Natural killer cell (primary cell): ENCODE measurements at regions not wholly inside any gene's neighbourhood (a gene's known extent, or its start where the extent isn't known, plus 50 kb on each side); places are given as distances from the start of the nearest gene placed in this dataset.

Experiments
- ATAC-seq, 3 donors: fragments of 150-1000 bp in 2 of 3; fragments of 200-7000 bp in 1 of 3; cut with Tn5 transposase; 1 replicate in 1 of 3; 2 replicates in 2 of 3; pipeline ENCODE4 v1.10.0; 2021; ENCODE audit warnings: mild to moderate bottlenecking in 2 of 3, moderate library complexity in 2 of 3
- DNase-seq, 2 donors: peaks; one replicate each; pipeline versions ENCODE4 v3.0.0 to v3.0.0-alpha.2; 2013 to 2021; ENCODE audit warnings: mixed read lengths in 1 of 2
- H3K27ac ChIP-seq: one replicate; pipeline ENCODE4 v1.5.1; 2013; ENCODE audit warnings: mild to moderate bottlenecking, low read length
- H3K27me3 ChIP-seq: one replicate; pipeline ENCODE4 v1.6.1; 2013; ENCODE audit warnings: low read length; ENCODE audit not compliant: control insufficient read depth, insufficient read depth
- H3K36me3 ChIP-seq: one replicate; pipeline ENCODE4 v1.6.1; 2013; ENCODE audit warnings: low read length; ENCODE audit not compliant: control insufficient read depth, insufficient read depth
- H3K4me1 ChIP-seq: one replicate; pipeline ENCODE4 v1.6.1; 2013; ENCODE audit warnings: low read length; ENCODE audit not compliant: control insufficient read depth, insufficient read depth
- H3K4me3 ChIP-seq: one replicate; pipeline ENCODE4 v1.5.1; 2013; ENCODE audit warnings: low read length
- H3K9me3 ChIP-seq: one replicate; pipeline ENCODE4 v1.6.1; 2013; ENCODE audit warnings: low read length; ENCODE audit not compliant: control insufficient read depth, insufficient read depth
- H3K27ac Mint-ChIP-seq, 2 donors: one replicate each; pipeline ENCODE4 v1.8.0; 2022; ENCODE audit warnings: mild to moderate bottlenecking in 2 of 2, mixed read lengths in 2 of 2, moderate library complexity in 1 of 2
- H3K27me3 Mint-ChIP-seq, 2 donors: one replicate each; pipeline ENCODE4 v1.8.0; 2022; ENCODE audit warnings: low read depth in 2 of 2, mixed read lengths in 2 of 2
- H3K36me3 Mint-ChIP-seq: one replicate; pipeline ENCODE4 v1.8.0; 2022; ENCODE audit warnings: mixed read lengths
- H3K4me1 Mint-ChIP-seq, 2 donors: one replicate each; pipeline ENCODE4 v1.8.0; 2022; ENCODE audit warnings: mixed read lengths in 2 of 2
- H3K4me3 Mint-ChIP-seq: one replicate; pipeline ENCODE4 v1.8.0; 2022; ENCODE audit warnings: mild to moderate bottlenecking, moderate library complexity, mixed read lengths
- H3K9me3 Mint-ChIP-seq, 2 donors: one replicate each; pipeline ENCODE4 v1.8.0; 2022; ENCODE audit warnings: mixed read lengths in 2 of 2
- WGBS: methylation state at CpG from one replicate; pipeline ENCODE4 v1.1.7; 2013; ENCODE audit warnings: missing lambda C conversion rate; ENCODE audit not compliant: insufficient coverage; 5-methylcytosine and 5-hydroxymethylcytosine counted together
- intact Hi-C: fragments of 100-400 bp; cut with micrococcal nuclease; formaldehyde crosslinking; loops from one replicate; pipeline ENCODE4 v1.14.2; 2022
- TF ChIP-seq, protein P1 (sequence below): fragments of 200-600 bp; IDR thresholded peaks from one replicate; pipeline ENCODE4 v1.8.0; 2022; ENCODE audit warnings: antibody characterized with exemption

DNA sequence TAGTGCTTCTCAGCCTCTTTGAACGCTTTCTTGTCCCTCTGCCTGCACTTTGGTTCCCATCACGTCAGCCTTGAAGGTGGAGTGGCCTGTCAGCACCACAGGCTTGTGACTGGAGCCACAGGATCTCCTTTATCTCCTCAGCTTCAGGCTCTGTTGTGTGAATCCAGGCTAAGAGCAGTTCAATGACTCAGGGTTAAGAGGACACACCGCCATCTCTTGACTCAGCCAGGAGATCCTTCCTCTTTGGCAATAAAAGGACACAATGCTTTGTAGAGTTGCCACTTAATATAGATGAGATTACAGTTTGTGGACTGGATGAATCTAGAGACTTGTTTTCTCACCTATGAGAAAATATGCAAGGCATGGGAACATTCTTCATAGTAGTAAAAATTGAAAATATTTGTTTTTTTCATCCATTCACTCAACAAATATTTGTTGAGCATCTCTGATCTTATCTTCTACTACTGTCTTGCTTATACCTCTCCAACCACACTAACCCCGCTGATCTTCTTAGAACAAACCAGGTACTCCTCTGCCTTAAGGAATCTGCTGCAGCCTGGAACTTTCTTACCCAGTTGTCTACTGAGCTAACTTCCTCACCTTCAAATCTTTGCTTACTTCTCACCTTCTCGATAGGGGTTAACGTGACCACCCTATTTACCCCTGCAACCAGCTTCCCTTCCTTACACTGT, 62.3 kb downstream of the UCHL1 start:
- WGBS = 80% methylated on average over 6 of the region's 6 CpGs
- Histone ChIP-seq H3K27ac (no peak overlapping the region), H3K36me3 (no peaks in the 10 kb centered on the region), H3K4me3 (no peak overlapping the region), H3K27me3 (no peaks in the 10 kb centered on the region), H3K4me1 (no peaks in the 10 kb centered on the region), H3K9me3 (no peaks in the 10 kb centered on the region)
- H3K36me3 Mint-ChIP-seq = no peaks in the 10 kb centered on the region
- no peaks in the 10 kb centered on the region for H3K4me1 Mint-ChIP-seq
- TF ChIP-seq, protein P1, sequence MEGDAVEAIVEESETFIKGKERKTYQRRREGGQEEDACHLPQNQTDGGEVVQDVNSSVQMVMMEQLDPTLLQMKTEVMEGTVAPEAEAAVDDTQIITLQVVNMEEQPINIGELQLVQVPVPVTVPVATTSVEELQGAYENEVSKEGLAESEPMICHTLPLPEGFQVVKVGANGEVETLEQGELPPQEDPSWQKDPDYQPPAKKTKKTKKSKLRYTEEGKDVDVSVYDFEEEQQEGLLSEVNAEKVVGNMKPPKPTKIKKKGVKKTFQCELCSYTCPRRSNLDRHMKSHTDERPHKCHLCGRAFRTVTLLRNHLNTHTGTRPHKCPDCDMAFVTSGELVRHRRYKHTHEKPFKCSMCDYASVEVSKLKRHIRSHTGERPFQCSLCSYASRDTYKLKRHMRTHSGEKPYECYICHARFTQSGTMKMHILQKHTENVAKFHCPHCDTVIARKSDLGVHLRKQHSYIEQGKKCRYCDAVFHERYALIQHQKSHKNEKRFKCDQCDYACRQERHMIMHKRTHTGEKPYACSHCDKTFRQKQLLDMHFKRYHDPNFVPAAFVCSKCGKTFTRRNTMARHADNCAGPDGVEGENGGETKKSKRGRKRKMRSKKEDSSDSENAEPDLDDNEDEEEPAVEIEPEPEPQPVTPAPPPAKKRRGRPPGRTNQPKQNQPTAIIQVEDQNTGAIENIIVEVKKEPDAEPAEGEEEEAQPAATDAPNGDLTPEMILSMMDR = no peak
- ATAC-seq (no peak), DNase-seq (no peak)
- H3K27ac Mint-ChIP-seq = no peak overlapping the region
- peaks cover 0 to 3% of the 10 kb centered on the region in 2 donors for H3K9me3 Mint-ChIP-seq
- no peaks in the 10 kb centered on the region for H3K27me3 Mint-ChIP-seq
- H3K4me3 Mint-ChIP-seq = no peak overlapping the region
- intact Hi-C loops = no loop called here

DNA sequence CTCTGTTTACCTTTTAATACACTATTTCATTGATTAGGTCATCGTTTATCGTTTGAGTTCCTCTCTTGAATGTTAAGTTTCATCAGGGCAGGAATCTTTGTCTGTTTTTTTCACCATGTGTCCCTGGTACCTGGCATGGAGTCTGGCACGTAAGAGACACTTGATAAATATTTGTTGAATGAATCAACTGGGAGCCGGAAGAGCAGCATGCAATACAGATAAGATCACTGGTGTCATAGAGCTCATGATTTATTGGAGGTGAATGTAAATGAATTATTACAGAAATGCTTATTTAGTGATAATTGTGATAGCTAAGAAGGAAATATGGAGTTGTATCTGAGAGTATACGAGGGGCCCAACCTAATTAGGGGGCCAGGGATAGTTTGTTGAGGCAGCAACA, 62.8 kb downstream of the UCHL1 start:
- DNase-seq = no peak
- Histone ChIP-seq H3K4me3 (no peak overlapping the region), H3K4me1 (no peaks in the 10 kb centered on the region), H3K27ac (no peak overlapping the region), H3K27me3 (no peaks in the 10 kb centered on the region), H3K9me3 (no peaks in the 10 kb centered on the region), H3K36me3 (no peaks in the 10 kb centered on the region)
- H3K9me3 Mint-ChIP-seq = peaks cover 0 to 5% of the 10 kb centered on the region in 2 donors
- no peak for ATAC-seq
- H3K36me3 Mint-ChIP-seq = no peaks in the 10 kb centered on the region
- TF ChIP-seq, protein P1 = no peak
- no peak overlapping the region for H3K27ac Mint-ChIP-seq
- WGBS = 69% methylated on average over 5 of the region's 5 CpGs
- no peaks in the 10 kb centered on the region for H3K4me1 Mint-ChIP-seq
- H3K4me3 Mint-ChIP-seq = no peak overlapping the region
- intact Hi-C loops = no loop called here
- H3K27me3 Mint-ChIP-seq = no peaks in the 10 kb centered on the region

DNA sequence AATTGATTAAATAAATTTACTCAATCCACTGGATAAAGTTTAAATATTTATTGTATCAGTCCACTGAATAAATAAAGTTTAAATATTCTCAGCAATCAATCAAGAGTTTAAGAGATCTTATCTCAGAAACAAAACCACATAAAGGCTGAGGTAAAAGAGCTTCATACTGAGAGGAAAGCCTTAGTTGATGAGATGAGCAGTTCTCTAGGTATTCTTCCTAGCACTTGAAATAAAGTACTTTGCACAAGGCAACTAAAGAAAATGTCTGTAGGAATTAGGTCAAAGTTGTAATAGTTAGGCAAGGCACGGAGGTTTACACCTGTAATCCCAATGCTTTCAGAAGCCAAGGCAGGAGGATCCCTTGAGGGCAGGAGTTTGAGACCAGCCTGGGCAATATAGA, 63.5 kb downstream of the UCHL1 start:
- Mint-ChIP-seq H3K4me1 (no peaks in the 10 kb centered on the region), H3K27ac (no peak overlapping the region), H3K9me3 (peaks cover 0 to 5% of the 10 kb centered on the region in 2 donors), H3K4me3 (no peak overlapping the region), H3K27me3 (no peaks in the 10 kb centered on the region), H3K36me3 (no peaks in the 10 kb centered on the region)
- no peak overlapping the region for H3K4me3 ChIP-seq
- ATAC-seq (no peak), DNase-seq (no peak)
- H3K27me3 ChIP-seq = no peaks in the 10 kb centered on the region
- H3K36me3 ChIP-seq = no peaks in the 10 kb centered on the region
- TF ChIP-seq, protein P1 = no peak
- intact Hi-C loops = no loop called here
- H3K9me3 ChIP-seq = no peaks in the 10 kb centered on the region
- no peaks in the 10 kb centered on the region for H3K4me1 ChIP-seq
- no peak overlapping the region for H3K27ac ChIP-seq
- 55% methylated on average over 1 of the region's 1 CpG for WGBS

DNA sequence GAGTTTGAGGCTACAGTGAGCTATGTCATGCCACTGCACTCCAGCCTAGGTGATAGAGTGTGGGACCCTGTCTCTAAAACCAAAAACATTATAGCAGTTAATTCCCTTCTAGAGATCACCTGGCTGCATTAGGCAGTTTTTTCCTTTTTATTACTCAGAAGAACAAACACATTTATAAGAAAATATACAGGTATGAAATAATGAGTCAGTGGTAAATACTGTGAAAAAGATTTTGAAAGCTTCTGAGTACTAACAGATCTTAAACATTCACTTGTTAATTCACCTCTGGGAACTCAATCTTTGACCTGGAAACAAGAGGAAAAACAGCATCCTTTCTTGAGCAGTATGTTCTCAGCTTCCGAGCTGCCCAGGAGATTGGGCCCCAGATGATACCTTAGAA, 64.1 kb downstream of the UCHL1 start:
- no peak overlapping the region for H3K4me3 ChIP-seq
- no peak overlapping the region for H3K27ac ChIP-seq
- TF ChIP-seq, protein P1 = no peak
- Mint-ChIP-seq H3K36me3 (no peaks in the 10 kb centered on the region), H3K9me3 (peaks cover 0 to 5% of the 10 kb centered on the region in 2 donors), H3K4me1 (no peaks in the 10 kb centered on the region), H3K27ac (no peak overlapping the region), H3K4me3 (no peak overlapping the region), H3K27me3 (no peaks in the 10 kb centered on the region)
- ATAC-seq (no peak), DNase-seq (no peak)
- H3K36me3 ChIP-seq = no peaks in the 10 kb centered on the region
- 74% methylated on average over 1 of the region's 1 CpG for WGBS
- H3K9me3 ChIP-seq = no peaks in the 10 kb centered on the region
- intact Hi-C loops = no loop called here
- no peaks in the 10 kb centered on the region for H3K4me1 ChIP-seq
- H3K27me3 ChIP-seq = no peaks in the 10 kb centered on the region
